ENCODE measurements at regions not wholly inside any gene's neighbourhood (a gene's known extent, or its start where the extent isn't known, plus 50 kb on each side); places are given as distances from the start of the nearest gene placed in this dataset.

- Histone ChIP-seq H3K4me1 (no peaks in the 10 kb centered on the region), H3K9me3 (peaks cover 0 to 15% (median 8%) of the 10 kb centered on the region in 8 donors), H3K27me3 (replicated peaks in 1 of 7) (no peaks in the 10 kb centered on the region), H3K4me3 (no peak overlapping the region), H3K36me3 (no peaks in the 10 kb centered on the region), H3K27ac (no peak overlapping the region)
- TF ChIP-seq POLR2A (IDR thresholded peaks at IDR 0.05) (no peak), POLR2AphosphoS5 (IDR thresholded peaks at IDR 0.05) (no peak), CTCF (IDR thresholded peaks at IDR 0.05 in 8 of 11, conservative IDR thresholded peaks at IDR 0.05 in 3 of 11) (no peak)
- WGBS, 5 donors, result 25 to 33% (median 28%) methylated on average over 3 of the region's 3 CpGs
- DNase-seq, result no peak
- intact Hi-C loops (cut with DNase I; ENCODE audit: low total_unique reads), result no loop called here
Observed at GRCh38 chr5:9776525-9776924, 146.4 kb upstream of the TAS2R1 start.

GRCh38 chr5:9775339-9775738 lies 145.2 kb upstream of the TAS2R1 start:
- intact Hi-C loops (cut with DNase I; ENCODE audit: low total_unique reads), result no loop called here
- Histone ChIP-seq H3K36me3 (no peaks in the 10 kb centered on the region), H3K27ac (no peak overlapping the region), H3K27me3 (replicated peaks in 1 of 7) (no peaks in the 10 kb centered on the region), H3K9me3 (peaks cover 0 to 5% (median 2%) of the 10 kb centered on the region in 8 donors), H3K4me3 (no peak overlapping the region), H3K4me1 (no peaks in the 10 kb centered on the region)
- no peak for DNase-seq
- TF ChIP-seq CTCF (IDR thresholded peaks at IDR 0.05 in 8 of 11, conservative IDR thresholded peaks at IDR 0.05 in 3 of 11), result no peak
- TF ChIP-seq POLR2A (IDR thresholded peaks at IDR 0.05), result no peak
- no peak for TF ChIP-seq POLR2AphosphoS5 (IDR thresholded peaks at IDR 0.05)

- intact Hi-C loops (cut with DNase I; ENCODE audit: low total_unique reads), result no loop called here
- Histone ChIP-seq H3K9me3 (no peaks in the 10 kb centered on the region), H3K27ac (no peak overlapping the region), H3K4me1 (no peaks in the 10 kb centered on the region), H3K36me3 (no peaks in the 10 kb centered on the region), H3K27me3 (replicated peaks in 1 of 7) (no peaks in the 10 kb centered on the region), H3K4me3 (no peak overlapping the region)
- no peak for DNase-seq
- WGBS, 5 donors, result 69 to 82% (median 72%) methylated on average over 3 of the region's 3 CpGs
- no peak for TF ChIP-seq CTCF (IDR thresholded peaks at IDR 0.05 in 8 of 11, conservative IDR thresholded peaks at IDR 0.05 in 3 of 11)
- no peak for TF ChIP-seq POLR2AphosphoS5 (IDR thresholded peaks at IDR 0.05)
- TF ChIP-seq POLR2A (IDR thresholded peaks at IDR 0.05), result no peak
Observed at GRCh38 chr5:9774472-9775079, 144.4 kb upstream of the TAS2R1 start.

- no peaks in the 10 kb centered on the region for H3K27me3 ChIP-seq (replicated peaks in 1 of 7)
- no peak for TF ChIP-seq CTCF (IDR thresholded peaks at IDR 0.05 in 8 of 11, conservative IDR thresholded peaks at IDR 0.05 in 3 of 11)
- no peak for TF ChIP-seq POLR2A (IDR thresholded peaks at IDR 0.05)
- no peak for TF ChIP-seq POLR2AphosphoS5 (IDR thresholded peaks at IDR 0.05)
- intact Hi-C loops (cut with DNase I; ENCODE audit: low total_unique reads), result no loop called here
Observed at GRCh38 chr5:9771079-9771478, 140.9 kb upstream of the TAS2R1 start.

More at GRCh38 chr5:9771079-9771478, 140.9 kb upstream of the TAS2R1 start:
- 35 to 65% (median 52%) methylated on average over 1 of the region's 1 CpG for WGBS, 5 donors
- no peak overlapping the region for H3K27ac ChIP-seq
- no peaks in the 10 kb centered on the region for H3K36me3 ChIP-seq
- H3K4me1 ChIP-seq, result no peaks in the 10 kb centered on the region
- no peak for DNase-seq
- no peak overlapping the region for H3K4me3 ChIP-seq
- H3K9me3 ChIP-seq, result no peaks in the 10 kb centered on the region
